HEK293 (cell line): ENCODE measurements at regions not wholly inside any gene's neighbourhood (a gene's known extent, or its start where the extent isn't known, plus 50 kb on each side); places are given as distances from the start of the nearest gene placed in this dataset.
"Not testable (repeated sequence)": the region's sequence is repeated elsewhere in the genome, so short reads cannot be mapped to it uniquely, and the experiment has no call there.

Experiments used
- CTCF ChIA-PET: fragments of 350-600 bp; formaldehyde crosslinking; extraction: SDS; loops from one replicate; lab custom pipeline; 2021; ENCODE audit warnings: antibody characterized with exemption; lab: Yijun Ruan, JAX
- POLR2A ChIA-PET: fragments of 300-600 bp; formaldehyde crosslinking; extraction: SDS; loops from one replicate; lab custom pipeline; 2020; ENCODE audit warnings: antibody characterized with exemption, inconsistent platforms; lab: Yijun Ruan, JAX
- H3K27ac ChIP-seq: fragments of 200-500 bp; sonication (Bioruptor generic); 2 replicates; pipeline ENCODE4 v1.5.1; 2014; ENCODE audit warnings: low read depth, low read length, control low read depth, inconsistent platforms; ENCODE audit errors: extremely low read depth
- H3K36me3 ChIP-seq, 2 experiments: fragments of 200-500 bp in 1 of 2; sonication (Bioruptor generic) in 1 of 2; 1 replicate in 1 of 2; 2 replicates in 1 of 2; pipeline ENCODE4 v1.5.1; 2014 to 2017; ENCODE audit warnings: inconsistent platforms in 2 of 2, low read length in 2 of 2; ENCODE audit not compliant: control insufficient read depth in 2 of 2, insufficient read depth in 1 of 2
- H3K4me1 ChIP-seq: fragments of 200-500 bp; sonication (Bioruptor generic); 2 replicates; pipeline ENCODE4 v1.5.1; 2014; ENCODE audit warnings: mild to moderate bottlenecking, low read length, inconsistent platforms; ENCODE audit not compliant: control insufficient read depth, insufficient read depth
- H3K4me3 ChIP-seq: 2 replicates; pipeline ENCODE4 v1.5.1; 2011; ENCODE audit warnings: low read depth, mild to moderate bottlenecking, control low read depth, low read length, moderate library complexity
- H3K9me3 ChIP-seq: fragments of 200-500 bp; sonication (Bioruptor generic); 2 replicates; pipeline ENCODE4 v1.5.1; 2014; ENCODE audit warnings: low read depth, low read length, inconsistent platforms; ENCODE audit not compliant: control insufficient read depth, insufficient read depth
- PRDM10 ChIP-seq: fragments of 450-650 bp; formaldehyde crosslinking; IDR thresholded peaks from 2 replicates; pipeline ENCODE4 v1.5.1; 2016; ENCODE audit warnings: missing biosample characterization, missing genetic modification characterization
- PRDM2 ChIP-seq: fragments of 450-650 bp; formaldehyde crosslinking; IDR thresholded peaks from 2 replicates; pipeline ENCODE4 v1.5.1; 2016; ENCODE audit warnings: missing biosample characterization, missing genetic modification characterization, borderline replicate concordance
- SP2 ChIP-seq: fragments of 450-650 bp; formaldehyde crosslinking; IDR thresholded peaks from 2 replicates; pipeline ENCODE4 v1.5.1; 2016; ENCODE audit warnings: missing biosample characterization, missing genetic modification characterization
- ZNF146 ChIP-seq: fragments of 450-650 bp; formaldehyde crosslinking; IDR thresholded peaks from 2 replicates; pipeline ENCODE4 v1.5.1; 2016; ENCODE audit warnings: missing biosample characterization, missing genetic modification characterization
- ZNF157 ChIP-seq: fragments of 450-650 bp; formaldehyde crosslinking; IDR thresholded peaks from 2 replicates; pipeline ENCODE4 v1.5.1; 2016; ENCODE audit warnings: missing biosample characterization, missing genetic modification characterization
- ZNF2 ChIP-seq: fragments of 450-650 bp; formaldehyde crosslinking; IDR thresholded peaks from 2 replicates; pipeline ENCODE4 v1.5.1; 2016; ENCODE audit warnings: missing biosample characterization, missing genetic modification characterization
- ZNF239 ChIP-seq: fragments of 450-650 bp; formaldehyde crosslinking; IDR thresholded peaks from 2 replicates; pipeline ENCODE4 v1.5.1; 2016; ENCODE audit warnings: missing biosample characterization, missing genetic modification characterization
- ZNF26 ChIP-seq: fragments of 450-650 bp; formaldehyde crosslinking; IDR thresholded peaks from 2 replicates; pipeline ENCODE4 v1.5.1; 2016; ENCODE audit warnings: missing biosample characterization, missing genetic modification characterization
- ZNF404 ChIP-seq: fragments of 450-650 bp; formaldehyde crosslinking; IDR thresholded peaks from 2 replicates; pipeline ENCODE4 v1.5.1; 2017; ENCODE audit warnings: missing biosample characterization, missing genetic modification characterization
- ZNF513 ChIP-seq: fragments of 450-650 bp; IDR thresholded peaks from 2 replicates; pipeline ENCODE4 v1.5.1; 2018; ENCODE audit warnings: missing biosample characterization, missing genetic modification characterization
- ZNF548 ChIP-seq: fragments of 450-650 bp; formaldehyde crosslinking; IDR thresholded peaks from 2 replicates; pipeline ENCODE4 v1.5.1; 2016; ENCODE audit warnings: missing biosample characterization, missing genetic modification characterization
- ZNF549 ChIP-seq: fragments of 450-650 bp; IDR thresholded peaks from 2 replicates; pipeline ENCODE4 v1.5.1; 2018; ENCODE audit warnings: missing biosample characterization, missing genetic modification characterization, mild to moderate bottlenecking, inconsistent platforms, moderate library complexity
- ZNF580 ChIP-seq: fragments of 450-650 bp; formaldehyde crosslinking; IDR thresholded peaks from 2 replicates; pipeline ENCODE4 v1.5.1; 2016; ENCODE audit warnings: missing biosample characterization, missing genetic modification characterization
- ZNF623 ChIP-seq: fragments of 450-650 bp; formaldehyde crosslinking; IDR thresholded peaks from 2 replicates; pipeline ENCODE4 v1.5.1; 2016; ENCODE audit warnings: missing biosample characterization, missing genetic modification characterization
- ZNF626 ChIP-seq: fragments of 450-650 bp; sonication (Bioruptor Pico); formaldehyde crosslinking; IDR thresholded peaks from 2 replicates; pipeline ENCODE4 v1.5.1; 2018; ENCODE audit warnings: missing biosample characterization, missing genetic modification characterization, inconsistent platforms
- ZNF660 ChIP-seq: fragments of 450-650 bp; IDR thresholded peaks from 2 replicates; pipeline ENCODE4 v1.5.1; 2018; ENCODE audit warnings: missing biosample characterization, mild to moderate bottlenecking, missing genetic modification characterization
- ZNF791 ChIP-seq: fragments of 450-650 bp; formaldehyde crosslinking; IDR thresholded peaks from 2 replicates; pipeline ENCODE4 v1.5.1; 2016; ENCODE audit warnings: missing biosample characterization, missing genetic modification characterization

- H3K36me3 ChIP-seq, POLR2A ChIA-PET, H3K4me3 ChIP-seq, H3K9me3 ChIP-seq, H3K27ac ChIP-seq, H3K4me1 ChIP-seq: not testable (repeated sequence)
- peak; percentile 73 for TF ChIP-seq ZNF146 (tag by site-specific recombination)
- 0 out of 2 replicates have a peak, but pooled peaks have one; percentile 18 for TF ChIP-seq ZNF580
- CTCF ChIA-PET = interaction anchor here (1.0 kb wide), 1 partner anchor 8 kb away, joined by 3 read pairs; no protein-coding TSS in a partner anchor
These were observed 118.0 kb upstream of the SLC4A4 start for GRCh38 chr4:71220848-71221247.

- no peak overlapping the region for H3K4me3 ChIP-seq
- ChIA-PET POLR2A (no interaction called here), CTCF (no interaction called here)
- H3K27ac ChIP-seq = no peak overlapping the region
- no peaks in the 10 kb centered on the region for H3K36me3 ChIP-seq
- no peaks in the 10 kb centered on the region for H3K4me1 ChIP-seq
- H3K9me3 ChIP-seq = no peaks in the 10 kb centered on the region
- TF ChIP-seq ZNF791 (tag by site-specific recombination) = no peak
- TF ChIP-seq ZNF623 (tag by site-specific recombination) = peak; percentile 78
- TF ChIP-seq, all 188 proteins: peak for 1
These were observed 117.0 kb upstream of the SLC4A4 start for GRCh38 chr4:71221510-71222466.

GRCh38 chr4:71222661-71223060 is 116.2 kb upstream of the SLC4A4 start:
- Histone ChIP-seq H3K4me3 (no peak overlapping the region), H3K4me1 (no peaks in the 10 kb centered on the region), H3K9me3 (no peaks in the 10 kb centered on the region), H3K36me3 (no peaks in the 10 kb centered on the region), H3K27ac (no peak overlapping the region)
- POLR2A ChIA-PET = no interaction called here
- CTCF ChIA-PET = no interaction called here
- TF ChIP-seq ZNF549 (tag by site-specific recombination) (no peak), ZNF548 (tag by site-specific recombination) (no peak), ZNF404 (no peak), ZNF157 (no peak), ZNF626 (tag by site-specific recombination) (no peak), ZNF513 (no peak), SP2 (tag by site-specific recombination) (no peak), ZNF2 (tag by site-specific recombination) (no peak), ZNF660 (tag by site-specific recombination) (no peak), PRDM10 (no peak), PRDM2 (tag by site-specific recombination) (no peak), ZNF26 (tag by site-specific recombination) (no peak), ZNF239 (tag by site-specific recombination) (no peak)
